ENCODE measurements at regions not wholly inside any gene's neighbourhood (a gene's known extent, or its start where the extent isn't known, plus 50 kb on each side); places are given as distances from the start of the nearest gene placed in this dataset.

GRCh38 chr5:121731377-121731776 lies 120.3 kb upstream of the FTMT start:
- TF ChIP-seq EP300 (IDR thresholded peaks at IDR 0.05) (no peak), CTCF (IDR thresholded peaks at IDR 0.05) (no peak), POLR2A (IDR thresholded peaks at IDR 0.05; ENCODE audit: low read depth) (no peak)
